SK-N-MC (cell line): ENCODE measurements at regions not wholly inside any gene's neighbourhood (a gene's known extent, or its start where the extent isn't known, plus 50 kb on each side); places are given as distances from the start of the nearest gene placed in this dataset.

ENCODE experiments used
- EZH2 ChIP-seq: fragments of 200-600 bp; sonication (generic); IDR thresholded peaks from one replicate; pipeline ENCODE4 v1.6.1; 2017; ENCODE audit warnings: antibody characterized with exemption
- FOXP2 ChIP-seq: optimal IDR thresholded peaks from 2 replicates; pipeline ENCODE3; 2011; ENCODE audit warnings: mild to moderate bottlenecking, moderate library complexity; ENCODE audit not compliant: insufficient read depth; ENCODE audit errors: extremely low read length, control extremely low read depth
- POLR2AphosphoS5 ChIP-seq: IDR thresholded peaks from 2 replicates; pipeline ENCODE4 v1.6.1; 2012; ENCODE audit warnings: mild to moderate bottlenecking, low read depth, low read length, borderline replicate concordance

DNA sequence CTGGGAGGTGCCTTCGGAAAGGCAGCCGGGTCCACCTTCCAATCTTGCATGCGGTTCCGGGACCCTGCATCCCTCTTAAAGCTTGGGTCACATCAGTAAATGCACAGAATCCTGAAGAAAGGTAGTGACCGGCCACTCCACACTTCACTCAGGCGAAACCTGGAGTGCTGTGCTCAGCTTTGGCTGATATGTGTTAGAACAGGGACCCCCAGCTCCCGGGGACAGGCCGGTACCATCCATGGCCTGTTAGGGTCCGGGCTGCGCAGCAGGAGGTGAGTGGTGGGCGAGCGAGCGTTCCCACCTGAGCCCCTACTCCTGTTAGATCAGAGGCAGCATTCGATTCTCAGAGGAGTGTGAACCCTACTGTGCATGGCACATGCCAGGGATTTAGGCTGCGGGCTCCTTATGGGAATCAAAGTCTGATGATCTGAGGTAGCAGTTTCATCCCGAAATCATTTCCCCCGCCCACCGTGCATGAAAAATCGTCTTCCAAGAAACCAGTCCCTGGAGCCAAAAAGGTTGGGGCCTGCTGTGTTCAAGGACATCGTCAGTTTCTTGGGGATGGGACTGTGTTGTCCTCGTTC, 143.0 kb downstream of the ERMARD start:
- TF ChIP-seq POLR2AphosphoS5 = no peak
- no peak for TF ChIP-seq EZH2
- TF ChIP-seq FOXP2 = no peak
